Aorta (tissue), 5 donors: ENCODE measurements at regions not wholly inside any gene's neighbourhood (a gene's known extent, or its start where the extent isn't known, plus 50 kb on each side); places are given as distances from the start of the nearest gene placed in this dataset.
"Not testable (repeated sequence)": the region's sequence is repeated elsewhere in the genome, so short reads cannot be mapped to it uniquely, and the experiment has no call there.

Source experiments
- ATAC-seq: fragments of 200-7000 bp; cut with Tn5 transposase; one replicate; pipeline ENCODE4 v1.9.1; 2022; ENCODE audit warnings: moderate library complexity; ENCODE audit not compliant: low FRiP score
- DNase-seq, 2 donors: peaks; one replicate each; pipeline ENCODE4 v3.0.0-alpha.2; 2020
- H3K27ac ChIP-seq, 2 donors: one replicate each; pipeline ENCODE4 v1.5.1; 2013; ENCODE audit warnings: low read length in 2 of 2, mild to moderate bottlenecking in 2 of 2, moderate library complexity in 2 of 2, control low read depth in 1 of 2, inconsistent platforms in 1 of 2, low read depth in 1 of 2
- H3K27me3 ChIP-seq, 2 donors: one replicate each; pipeline ENCODE4 v1.6.1; 2013; ENCODE audit warnings: control low read depth in 1 of 2, low read length in 1 of 2, mild to moderate bottlenecking in 1 of 2, moderate library complexity in 1 of 2; ENCODE audit not compliant: insufficient read depth in 2 of 2, control insufficient read depth in 1 of 2
- H3K36me3 ChIP-seq, 2 donors: one replicate each; pipeline ENCODE4 v1.6.1; 2013; ENCODE audit warnings: control low read depth in 1 of 2, low read length in 1 of 2, mild to moderate bottlenecking in 1 of 2; ENCODE audit not compliant: insufficient read depth in 2 of 2, control insufficient read depth in 1 of 2
- H3K4me1 ChIP-seq, 2 donors: one replicate each; pipeline ENCODE4 v1.6.1; 2013; ENCODE audit warnings: low read length in 2 of 2, control low read depth in 1 of 2, mild to moderate bottlenecking in 1 of 2, moderate library complexity in 1 of 2; ENCODE audit not compliant: insufficient read depth in 2 of 2, control insufficient read depth in 1 of 2
- H3K4me3 ChIP-seq, 2 donors: one replicate each; pipeline ENCODE4 v1.5.1; 2013; ENCODE audit warnings: low read length in 2 of 2, control low read depth in 1 of 2, mild to moderate bottlenecking in 1 of 2
- H3K9me3 ChIP-seq: one replicate; pipeline ENCODE4 v1.6.1; 2013; ENCODE audit warnings: mild to moderate bottlenecking, low read length; ENCODE audit not compliant: control insufficient read depth
- WGBS, 2 donors: extraction: QIAGEN DNeasy Blood & Tissue Kit; methylation state at CpG; one replicate each; pipeline ENCODE4 v1.1.7; 2013; 5-methylcytosine and 5-hydroxymethylcytosine counted together
- intact Hi-C, 2 donors: fragments of 100-400 bp; cut with DNase I; formaldehyde crosslinking; loops; one replicate each; pipeline versions ENCODE4 v1.14.2 to v1.15.0; 2022
- donor health status: healthy with polysubstance abuse.
- donor health status: Bipolar disorder and iron deficiency.
- donor health status: DM: no; HTN: no; CAD: no.
- donor health status: DM: no; HTN: no; CAD: no.
- donor health status: DM: yes; HTN: yes; CAD: no.

GRCh38 chr10:4243169-4243568 lies 458.2 kb upstream of the KLF6 start:
- intact Hi-C loops: loop anchor here (2.0 to 10.0 kb wide), 10 partner anchors 39 to 1048 kb away; partner anchors contain the start of gene KLF6 (in 1 of the 2)

GRCh38 chr10:4242561-4243035 lies 457.6 kb upstream of the KLF6 start:
- ATAC-seq (peak; percentile 53), DNase-seq (no peak)
- H3K4me3 ChIP-seq: peak overlapping the region; percentile 67 to 90
- H3K27me3 ChIP-seq: no peaks in the 10 kb centered on the region
- H3K27ac ChIP-seq: peak overlapping the region; percentile 96 to 99
- no peaks in the 10 kb centered on the region for H3K36me3 ChIP-seq
- WGBS, 2 donors: 2% methylated on average over 2 of the region's 2 CpGs
- peaks cover 0 to 6% of the 10 kb centered on the region in 2 donors for H3K4me1 ChIP-seq
- H3K9me3 ChIP-seq: no peaks in the 10 kb centered on the region
- intact Hi-C loops: loop anchor here (2.0 to 10.0 kb wide), 10 partner anchors 40 to 1048 kb away; partner anchors contain the start of gene KLF6 (in 1 of the 2)

More at GRCh38 chr10:4243169-4243568, 458.2 kb upstream of the KLF6 start:
- peak overlapping the region; percentile 96 to 99 for H3K27ac ChIP-seq
- ATAC-seq (no peak), DNase-seq (no peak)
- H3K27me3 ChIP-seq: no peaks in the 10 kb centered on the region
- no peaks in the 10 kb centered on the region for H3K36me3 ChIP-seq
- no peaks in the 10 kb centered on the region for H3K9me3 ChIP-seq
- H3K4me3 ChIP-seq: peak overlapping the region; percentile 67 to 90
- H3K4me1 ChIP-seq: peaks cover 0 to 6% of the 10 kb centered on the region in 2 donors
- 6 to 9% methylated on average over 6 of the region's 6 CpGs for WGBS, 2 donors

GRCh38 chr10:4241724-4242345 lies 456.8 kb upstream of the KLF6 start:
- H3K4me3 ChIP-seq: peak overlapping the region; percentile 67 to 90
- no peaks in the 10 kb centered on the region for H3K9me3 ChIP-seq
- intact Hi-C loops: loop anchor here (2.0 to 10.0 kb wide), 10 partner anchors 40 to 1047 kb away; partner anchors contain the start of gene KLF6 (in 1 of the 2)
- H3K27me3 ChIP-seq: no peaks in the 10 kb centered on the region
- WGBS, 2 donors: 4 to 5% methylated on average over 7 of the region's 7 CpGs
- no peak for DNase-seq
- peak overlapping the region; percentile 96 to 99 for H3K27ac ChIP-seq
- no peaks in the 10 kb centered on the region for H3K36me3 ChIP-seq
- ATAC-seq: peak; percentile 73
- peaks cover 0 to 3% of the 10 kb centered on the region in 2 donors for H3K4me1 ChIP-seq

GRCh38 chr10:4240608-4241197 lies 455.7 kb upstream of the KLF6 start:
- H3K4me1 ChIP-seq: peaks cover 0 to 3% of the 10 kb centered on the region in 2 donors
- DNase-seq (no peak), ATAC-seq (no peak)
- no peaks in the 10 kb centered on the region for H3K27me3 ChIP-seq
- H3K9me3 ChIP-seq: no peaks in the 10 kb centered on the region
- H3K36me3 ChIP-seq: no peaks in the 10 kb centered on the region
- peak overlapping the region; percentile 67 to 90 for H3K4me3 ChIP-seq
- intact Hi-C loops: loop anchor here (5.0 to 10.0 kb wide), 8 partner anchors 42 to 1046 kb away; no protein-coding TSS in a partner anchor
- H3K27ac ChIP-seq: peak overlapping the region; percentile 80 to 95
- 17 to 20% methylated on average over 7 of the region's 7 CpGs for WGBS, 2 donors

- ATAC-seq (no peak), DNase-seq (no peak)
- peaks cover 0 to 3% of the 10 kb centered on the region in 2 donors for H3K4me1 ChIP-seq
- no peaks in the 10 kb centered on the region for H3K36me3 ChIP-seq
- no peaks in the 10 kb centered on the region for H3K27me3 ChIP-seq
- no peak overlapping the region for H3K27ac ChIP-seq
- 89 to 91% methylated on average over 3 of the region's 3 CpGs for WGBS, 2 donors
- intact Hi-C loops: loop anchor here (10.0 kb wide), 2 partner anchors 294 to 1004 kb away; no protein-coding TSS in a partner anchor
- H3K9me3 ChIP-seq: no peaks in the 10 kb centered on the region
- H3K4me3 ChIP-seq: no peak overlapping the region
Observed at GRCh38 chr10:4239186-4239585, 454.2 kb upstream of the KLF6 start.

- 97 to 98% methylated on average over 2 of the region's 2 CpGs for WGBS, 2 donors
- not testable (repeated sequence) for H3K4me1 ChIP-seq
Observed at GRCh38 chr10:4236905-4237304, 451.9 kb upstream of the KLF6 start.

GRCh38 chr10:4234661-4235060 lies 449.7 kb upstream of the KLF6 start:
- intact Hi-C loops: loop anchor here (10.0 kb wide), 2 partner anchors 290 to 1000 kb away; no protein-coding TSS in a partner anchor
- H3K9me3 ChIP-seq: no peaks in the 10 kb centered on the region
- DNase-seq: no peak
- no peaks in the 10 kb centered on the region for H3K27me3 ChIP-seq
- no peak overlapping the region for H3K4me3 ChIP-seq
- H3K27ac ChIP-seq: no peak overlapping the region
- ATAC-seq: no peak
- no peaks in the 10 kb centered on the region for H3K4me1 ChIP-seq
- no peaks in the 10 kb centered on the region for H3K36me3 ChIP-seq
- WGBS, 2 donors: 84 to 89% methylated on average over 8 of the region's 8 CpGs

More at GRCh38 chr10:4236905-4237304, 451.9 kb upstream of the KLF6 start:
- H3K4me3 ChIP-seq, H3K27ac ChIP-seq, H3K36me3 ChIP-seq, DNase-seq, ATAC-seq, H3K9me3 ChIP-seq, H3K27me3 ChIP-seq: not testable (repeated sequence)
- intact Hi-C loops: loop anchor here (10.0 kb wide), 2 partner anchors 292 to 1002 kb away; no protein-coding TSS in a partner anchor

- intact Hi-C loops: loop anchor here (10.0 kb wide), 2 partner anchors 287 to 997 kb away; no protein-coding TSS in a partner anchor
- ATAC-seq (no peak), DNase-seq (no peak)
- Histone ChIP-seq H3K4me1 (peaks cover 0 to 2% of the 10 kb centered on the region in 2 donors), H3K27ac (no peak overlapping the region), H3K9me3 (no peaks in the 10 kb centered on the region), H3K4me3 (no peak overlapping the region), H3K36me3 (no peaks in the 10 kb centered on the region), H3K27me3 (no peaks in the 10 kb centered on the region)
- 96% methylated on average over 7 of the region's 7 CpGs for WGBS, 2 donors
Observed at GRCh38 chr10:4231439-4231838, 446.4 kb upstream of the KLF6 start.
